Ectodermal cell (in vitro differentiated cells): ENCODE measurements at regions not wholly inside any gene's neighbourhood (a gene's known extent, or its start where the extent isn't known, plus 50 kb on each side); places are given as distances from the start of the nearest gene placed in this dataset.
"Not testable (repeated sequence)": the region's sequence is repeated elsewhere in the genome, so short reads cannot be mapped to it uniquely, and the experiment has no call there.

ENCODE experiments used
- H3K27ac ChIP-seq: 2 replicates; pipeline ENCODE4 v1.7.0; 2013; ENCODE audit warnings: mild to moderate bottlenecking, low read depth, low read length; ENCODE audit not compliant: insufficient read depth, poor library complexity, severe bottlenecking
- H3K27me3 ChIP-seq: 2 replicates; pipeline ENCODE4 v1.7.0; 2013; ENCODE audit warnings: mild to moderate bottlenecking, low read length; ENCODE audit not compliant: insufficient read depth, control insufficient read depth, poor library complexity, severe bottlenecking
- H3K36me3 ChIP-seq: one replicate; pipeline ENCODE4 v1.7.0; 2013; ENCODE audit warnings: low read length; ENCODE audit not compliant: control insufficient read depth, insufficient read depth
- H3K4me1 ChIP-seq: one replicate; pipeline ENCODE4 v1.7.0; 2013; ENCODE audit warnings: low read length; ENCODE audit not compliant: control insufficient read depth, insufficient read depth
- H3K4me3 ChIP-seq: 2 replicates; pipeline ENCODE4 v1.7.0; 2013; ENCODE audit warnings: low read depth, low read length, control low read depth; ENCODE audit not compliant: insufficient read depth
- H3K9me3 ChIP-seq: 2 replicates; pipeline ENCODE4 v1.7.0; 2013; ENCODE audit warnings: mild to moderate bottlenecking, low read length, moderate library complexity; ENCODE audit not compliant: control insufficient read depth
- WGBS, 2 experiments: methylation state at CpG; one replicate each; pipeline ENCODE4 v1.1.7; 2013; ENCODE audit warnings: missing lambda C conversion rate in 2 of 2; 5-methylcytosine and 5-hydroxymethylcytosine counted together

DNA sequence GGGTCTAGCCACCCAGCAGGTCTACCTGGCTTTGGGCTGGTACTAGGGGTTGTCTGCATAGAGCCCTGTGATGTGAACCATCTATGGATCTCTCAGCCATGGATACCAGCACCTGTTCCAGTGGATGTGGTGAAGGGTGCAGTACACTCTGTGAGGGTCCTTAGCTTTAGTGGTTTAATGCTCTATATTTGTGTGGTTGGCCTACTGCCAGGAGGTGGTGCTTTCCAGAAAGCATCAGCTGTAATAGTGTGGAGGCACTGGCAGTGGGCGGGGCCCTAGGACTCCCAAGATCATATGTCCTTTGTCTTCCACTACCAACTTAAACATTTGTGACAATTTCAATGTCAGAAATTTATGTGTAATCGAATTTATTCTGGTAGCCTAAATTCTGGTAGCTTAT lies 1065.1 kb downstream of the RPIA start:
- not testable (repeated sequence) for H3K27ac ChIP-seq, H3K4me1 ChIP-seq, H3K9me3 ChIP-seq, H3K36me3 ChIP-seq, H3K27me3 ChIP-seq, H3K4me3 ChIP-seq
- 56 to 88% methylated on average over 1 of the region's 2 CpGs for WGBS, 2 experiments

DNA sequence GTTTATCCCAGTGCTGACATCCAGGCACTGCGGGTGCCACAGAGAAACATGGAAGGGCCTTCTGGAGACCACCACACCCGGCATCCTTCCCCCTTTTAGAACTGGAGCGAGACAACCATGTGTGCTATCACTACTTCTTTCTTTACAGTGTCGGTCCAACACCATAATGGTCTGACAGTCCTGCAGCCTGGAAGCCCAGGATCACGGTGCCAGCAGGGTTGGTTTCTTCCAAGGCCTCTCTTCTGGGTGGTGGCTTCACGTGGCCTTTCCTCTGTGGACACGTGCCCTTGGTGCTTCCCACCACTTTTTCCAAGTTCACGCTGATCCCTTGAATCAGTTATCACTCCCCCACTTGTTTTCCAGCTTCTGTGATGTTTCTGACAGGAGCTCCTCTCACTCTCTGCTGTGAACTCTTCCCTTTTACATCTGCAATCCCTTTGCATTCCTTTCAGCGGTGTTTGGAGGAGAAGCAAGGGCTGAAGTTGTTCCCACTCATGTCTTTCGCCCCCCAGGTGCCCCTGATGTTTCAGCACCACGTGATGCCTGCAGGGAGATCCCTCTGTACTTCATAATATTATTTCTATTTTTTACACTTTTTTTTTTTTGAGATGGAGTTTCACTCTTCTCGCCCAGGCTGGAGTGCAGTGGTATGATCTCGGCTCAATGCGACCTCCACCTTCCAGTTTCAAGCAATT lies 1067.0 kb downstream of the RPIA start:
- H3K27me3 ChIP-seq, H3K36me3 ChIP-seq, H3K4me3 ChIP-seq, H3K4me1 ChIP-seq, H3K9me3 ChIP-seq, H3K27ac ChIP-seq: not testable (repeated sequence)
- 56 to 62% methylated on average over 14 of the region's 14 CpGs for WGBS, 2 experiments

DNA sequence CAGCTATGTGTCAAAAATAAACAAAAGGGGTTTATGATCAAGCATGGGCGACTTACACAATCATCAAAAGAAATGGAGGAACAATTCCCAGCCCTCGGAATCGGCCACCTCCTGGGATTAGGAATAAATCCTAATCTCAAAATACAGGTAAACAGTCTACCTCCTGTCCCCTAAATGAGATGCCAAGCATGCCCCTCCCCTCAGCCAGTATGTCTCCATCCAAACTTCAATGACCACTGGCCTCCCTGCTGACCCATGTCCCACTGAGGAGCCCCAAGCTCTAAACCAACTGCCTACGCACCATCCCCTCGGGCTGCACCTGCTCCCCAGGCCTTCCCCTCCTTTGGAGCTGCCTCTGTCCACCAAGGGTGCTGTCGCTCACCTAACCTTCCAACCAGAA lies 1069.3 kb downstream of the RPIA start:
- H3K36me3 ChIP-seq, H3K4me1 ChIP-seq, H3K4me3 ChIP-seq, H3K9me3 ChIP-seq, H3K27me3 ChIP-seq, H3K27ac ChIP-seq: not testable (repeated sequence)
- 82 to 83% methylated on average over 4 to 6 of the region's 6 CpGs for WGBS, 2 experiments

DNA sequence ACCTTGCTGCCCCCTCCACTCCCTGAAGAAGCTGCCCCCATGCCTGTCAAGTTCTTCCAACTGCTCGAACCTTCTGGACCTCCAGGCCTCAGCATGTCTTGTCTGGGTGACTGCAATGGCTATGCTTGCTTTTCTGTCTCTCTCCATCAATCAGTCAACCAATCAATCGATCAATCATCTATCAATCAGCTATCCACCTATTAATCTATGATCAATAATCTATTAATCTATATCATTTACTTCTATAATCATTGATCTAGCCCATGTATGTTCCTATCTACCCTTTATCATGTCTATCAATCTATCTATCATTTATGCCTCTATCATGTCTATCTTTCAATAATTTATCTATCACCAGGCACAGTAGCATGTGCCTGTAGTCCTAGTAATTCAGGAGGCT lies 1069.7 kb downstream of the RPIA start:
- not testable (repeated sequence) for H3K9me3 ChIP-seq, H3K27ac ChIP-seq, H3K4me3 ChIP-seq, H3K36me3 ChIP-seq, H3K4me1 ChIP-seq, H3K27me3 ChIP-seq
- WGBS, 2 experiments = 63 to 71% methylated on average over 2 of the region's 2 CpGs

DNA sequence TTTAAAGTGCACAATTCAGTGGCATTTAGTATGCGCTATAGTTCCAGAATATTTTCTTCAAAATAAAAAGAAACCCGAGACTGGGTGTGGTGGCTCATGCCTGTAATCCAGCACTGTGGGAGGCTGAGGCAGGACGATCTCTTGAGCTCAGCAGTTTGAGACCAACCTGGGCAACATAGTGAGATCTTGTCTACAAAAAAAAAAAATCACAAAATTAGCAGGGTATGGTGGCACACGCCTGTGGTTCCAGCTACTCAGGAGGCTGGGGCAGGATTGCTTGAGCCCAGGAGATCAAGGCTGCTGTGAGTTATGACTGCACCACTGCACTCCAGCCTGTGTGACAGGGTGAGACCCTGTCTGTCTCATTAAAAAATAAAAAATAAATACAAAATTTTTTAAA lies 1070.4 kb downstream of the RPIA start:
- H3K4me3 ChIP-seq, H3K9me3 ChIP-seq, H3K27me3 ChIP-seq, H3K27ac ChIP-seq, H3K4me1 ChIP-seq, H3K36me3 ChIP-seq: not testable (repeated sequence)
- WGBS, 2 experiments = 82 to 86% methylated on average over 4 of the region's 4 CpGs

DNA sequence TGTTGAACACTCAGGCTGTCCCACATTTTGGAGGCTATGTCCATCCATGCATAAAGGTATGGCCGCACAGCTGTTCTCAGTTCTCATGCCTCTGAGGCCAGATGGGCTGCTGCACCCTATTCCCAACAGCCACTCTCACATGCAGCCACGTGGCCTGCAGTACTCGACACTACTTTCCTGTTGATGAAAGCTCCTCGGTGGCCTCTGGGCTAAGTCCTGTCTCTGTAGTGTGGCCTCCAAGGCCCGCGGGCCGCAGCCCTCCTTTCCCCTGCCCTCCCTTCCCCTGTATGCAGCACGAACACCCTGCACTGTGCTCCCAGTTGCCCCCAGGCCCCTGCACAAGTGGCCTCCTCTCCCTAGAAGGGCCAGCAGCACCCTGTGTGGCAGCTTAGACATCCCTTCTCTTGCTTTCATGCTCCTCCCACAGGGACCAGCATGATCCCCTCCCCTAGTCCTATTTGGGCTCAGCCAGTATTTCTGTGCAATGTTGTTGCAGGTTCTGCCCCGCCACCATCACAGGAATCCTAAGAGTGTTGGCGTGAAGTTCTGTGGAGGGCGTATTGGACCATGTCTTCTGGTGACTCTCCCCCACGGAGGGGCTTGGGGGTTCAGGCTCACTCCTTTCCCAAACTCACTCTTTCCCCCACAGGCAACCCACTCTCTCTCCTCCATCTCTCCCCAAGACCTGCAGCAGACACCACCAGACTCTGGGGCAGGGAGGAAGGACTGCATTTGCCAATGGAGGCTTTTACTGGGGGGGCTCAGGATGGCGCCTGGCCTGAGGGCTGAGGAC lies 1071.2 kb downstream of the RPIA start:
- H3K27me3 ChIP-seq, H3K4me3 ChIP-seq, H3K27ac ChIP-seq, H3K9me3 ChIP-seq, H3K36me3 ChIP-seq, H3K4me1 ChIP-seq: not testable (repeated sequence)
- 84 to 85% methylated on average over 13 of the region's 13 CpGs for WGBS, 2 experiments

DNA sequence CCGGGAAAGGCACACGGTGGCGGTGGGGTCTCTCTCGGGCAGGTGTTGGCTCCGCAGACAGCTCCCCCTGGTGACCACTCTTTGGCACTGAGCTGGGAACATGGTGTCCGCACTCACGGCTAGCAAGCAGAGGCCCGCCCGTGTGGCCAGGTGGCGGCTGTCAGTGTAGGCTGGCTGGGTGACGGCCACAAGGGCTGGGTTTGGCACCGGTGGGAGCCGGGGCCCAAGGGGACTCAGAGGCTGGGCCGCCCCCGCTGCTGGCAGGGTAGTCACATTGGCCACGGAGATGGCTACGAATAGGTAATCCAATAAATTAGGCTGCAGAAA lies 1071.7 kb downstream of the RPIA start:
- peaks cover 11% of the 10 kb centered on the region for H3K27me3 ChIP-seq
- no peaks in the 10 kb centered on the region for H3K4me1 ChIP-seq
- peaks cover 2% of the 10 kb centered on the region for H3K9me3 ChIP-seq
- no peaks in the 10 kb centered on the region for H3K36me3 ChIP-seq
- H3K4me3 ChIP-seq = no peak overlapping the region
- no peak overlapping the region for H3K27ac ChIP-seq
- WGBS, 2 experiments = 78% methylated on average over 17 of the region's 17 CpGs

DNA sequence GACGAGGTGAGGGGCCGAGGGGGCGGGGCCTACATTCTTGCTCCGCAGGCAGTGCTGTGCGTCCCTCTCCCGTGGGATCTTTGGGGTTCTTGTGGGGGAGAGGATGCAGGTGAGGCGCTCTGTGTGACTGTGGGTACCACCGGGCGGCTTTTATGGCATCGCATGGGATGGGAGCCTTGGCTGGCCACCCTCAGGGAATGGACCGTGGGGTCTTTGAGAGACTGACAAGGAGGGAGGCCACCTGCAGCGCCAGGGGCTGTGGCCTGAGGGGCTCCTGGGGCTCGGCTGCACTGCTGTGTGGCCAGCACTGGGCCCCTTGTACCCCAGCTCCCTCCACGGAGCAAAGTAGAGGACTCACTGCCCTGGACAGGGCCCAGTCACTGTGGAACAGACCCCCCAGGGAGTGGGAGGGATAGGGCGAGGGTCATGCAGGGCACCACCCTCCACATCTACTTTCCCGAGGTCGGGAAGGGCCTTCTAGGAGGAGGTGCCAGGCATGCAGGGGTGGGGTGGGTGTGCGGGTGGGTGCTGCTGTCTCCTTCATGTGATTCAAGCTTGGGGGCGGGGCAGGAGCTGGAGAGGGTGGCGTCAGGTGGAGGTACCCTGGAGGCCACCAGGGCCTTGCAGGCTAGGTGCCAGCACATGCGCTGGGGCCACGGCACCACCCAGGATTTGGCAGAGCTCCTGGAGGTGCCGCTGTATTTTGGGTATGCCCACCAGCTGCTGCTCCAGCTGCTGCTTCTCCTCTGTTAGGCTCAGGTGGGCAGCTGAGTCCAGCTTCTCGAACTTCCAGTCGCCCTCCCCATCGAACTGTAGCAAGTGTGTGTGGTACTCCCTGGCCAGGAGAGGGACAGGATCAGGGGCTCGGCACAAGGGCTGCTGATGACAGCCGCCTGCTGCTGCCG lies 1072.4 kb downstream of the RPIA start:
- no peaks in the 10 kb centered on the region for H3K36me3 ChIP-seq
- H3K9me3 ChIP-seq = peaks cover 2% of the 10 kb centered on the region
- WGBS, 2 experiments = 86 to 87% methylated on average over 29 of the region's 29 CpGs

DNA sequence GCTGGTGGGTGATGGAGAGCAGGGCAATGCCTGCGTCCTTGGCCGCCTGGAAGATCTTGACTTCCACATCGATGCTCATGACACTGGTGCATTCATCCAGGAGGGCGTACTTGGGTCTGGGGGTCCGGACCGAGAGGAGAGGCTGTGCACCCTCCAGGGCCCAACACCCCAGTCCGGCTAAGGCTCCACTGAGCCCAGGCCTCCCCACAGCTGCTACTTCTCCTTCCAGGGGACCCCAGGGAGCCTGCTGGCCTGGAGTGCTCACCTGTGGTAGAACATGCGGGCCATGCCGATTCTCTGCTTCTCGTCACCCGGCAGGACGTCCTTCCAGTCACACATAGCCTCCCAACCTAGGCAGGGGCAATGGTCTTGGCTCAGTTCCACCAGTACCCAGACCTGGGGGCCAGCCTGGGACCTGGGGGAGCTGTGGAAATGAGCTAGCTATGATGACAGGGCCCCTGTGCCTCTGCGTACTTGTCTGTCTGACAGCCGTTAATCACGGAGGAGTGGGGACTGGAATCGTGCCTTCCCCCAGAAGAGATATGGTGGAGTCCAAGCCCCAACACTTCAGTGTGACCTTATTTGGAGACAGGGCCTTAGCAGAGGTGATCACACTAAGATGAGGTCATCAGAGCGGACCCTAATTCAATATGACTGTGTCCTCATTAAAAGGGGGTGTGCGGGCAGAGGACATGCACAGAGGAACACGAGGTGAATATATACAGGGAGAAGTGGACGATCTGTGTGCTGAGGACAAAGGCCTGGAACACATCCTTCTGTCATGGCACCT lies 1073.3 kb downstream of the RPIA start:
- not testable (repeated sequence) for H3K36me3 ChIP-seq, H3K4me3 ChIP-seq, H3K27ac ChIP-seq, H3K9me3 ChIP-seq, H3K4me1 ChIP-seq
- WGBS, 2 experiments = 90 to 91% methylated on average over 20 of the region's 20 CpGs
- H3K27me3 ChIP-seq = peaks cover 18% of the 10 kb centered on the region

More for the DNA sequence above, 1072.4 kb downstream of the RPIA start:
- H3K27ac ChIP-seq = no peak overlapping the region
- H3K4me1 ChIP-seq = no peaks in the 10 kb centered on the region
- H3K27me3 ChIP-seq = peaks cover 18% of the 10 kb centered on the region
- H3K4me3 ChIP-seq = no peak overlapping the region

DNA sequence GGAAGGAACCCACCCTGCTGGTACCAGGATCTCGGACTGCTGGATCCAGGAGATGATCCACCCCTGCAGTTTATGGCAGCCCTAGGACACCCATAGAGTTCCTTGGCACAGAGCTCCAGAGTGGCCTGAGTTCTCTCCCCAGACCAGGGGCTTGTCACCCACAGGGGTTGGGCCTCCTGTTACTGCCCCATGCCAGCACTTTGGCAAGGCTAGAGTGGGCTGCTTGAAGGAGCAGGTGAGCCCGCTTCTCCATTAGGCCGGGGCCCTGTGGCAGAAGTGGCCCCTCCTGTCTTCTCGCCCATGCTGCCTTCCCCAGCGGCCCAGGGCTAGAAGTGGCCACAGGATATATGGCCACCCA lies 1073.9 kb downstream of the RPIA start:
- WGBS, 2 experiments = 84 to 87% methylated on average over 5 of the region's 5 CpGs
- peaks cover 18% of the 10 kb centered on the region for H3K27me3 ChIP-seq
- not testable (repeated sequence) for H3K36me3 ChIP-seq, H3K4me1 ChIP-seq, H3K27ac ChIP-seq, H3K9me3 ChIP-seq, H3K4me3 ChIP-seq
